Right ventricle myocardium superior (tissue), 1 donor: ENCODE measurements at regions not wholly inside any gene's neighbourhood (a gene's known extent, or its start where the extent isn't known, plus 50 kb on each side); places are given as distances from the start of the nearest gene placed in this dataset.

Experiments
- ATAC-seq: fragments of 200-7000 bp; cut with Tn5 transposase; one replicate; pipeline ENCODE4 v1.9.1; 2020; ENCODE audit warnings: mild to moderate bottlenecking; ENCODE audit not compliant: poor library complexity
- DNase-seq: peaks from one replicate; pipeline ENCODE4 v3.0.0-alpha.2; 2020
- intact Hi-C: fragments of 100-400 bp; cut with DNase I; formaldehyde crosslinking; loops from one replicate; pipeline ENCODE4 v1.11.2; 2022
- donor health status: DM: no; HTN: yes; CAD: no; lungs with severe emphysema.

DNA sequence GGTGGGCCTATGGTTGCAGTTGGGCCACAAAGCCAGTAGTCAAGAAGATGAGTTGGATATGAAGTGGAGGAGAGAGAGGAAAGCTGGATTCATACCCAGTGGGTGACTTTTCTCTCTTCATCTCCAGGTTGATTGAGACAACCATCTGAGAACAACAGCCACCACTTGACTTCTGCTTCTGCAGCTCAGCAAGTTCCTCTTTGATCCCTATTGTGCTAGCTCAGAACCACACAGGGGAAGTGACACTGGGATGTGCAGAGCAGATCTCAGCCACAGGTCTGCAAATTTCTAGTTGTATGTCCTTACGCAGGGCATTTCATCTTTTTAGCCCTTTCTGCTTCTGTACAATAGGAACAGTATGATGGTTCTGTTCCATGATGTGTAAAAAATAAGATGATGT lies 459.2 kb upstream of the ARRDC4 start:
- intact Hi-C loops = no loop called here
- DNase-seq (no peak), ATAC-seq (no peak)

DNA sequence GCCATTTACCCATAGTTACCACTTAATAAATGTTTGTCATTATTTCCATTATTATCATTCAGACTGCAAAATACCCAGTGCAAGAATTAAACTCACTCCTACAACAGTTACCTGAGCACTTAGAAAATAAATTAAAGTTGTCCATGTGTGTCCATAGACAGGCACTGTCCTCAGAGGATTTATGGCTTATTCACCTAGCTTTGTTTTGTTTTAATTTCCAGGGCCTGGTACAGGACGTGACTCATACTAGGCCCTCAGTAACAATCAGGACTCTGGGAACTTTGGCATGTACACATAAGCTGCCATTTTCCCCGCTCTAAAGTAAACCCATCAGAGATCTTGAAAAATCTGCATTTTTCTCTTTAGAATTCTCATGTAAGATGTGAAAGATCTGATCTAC lies 458.5 kb upstream of the ARRDC4 start:
- intact Hi-C loops = no loop called here
- ATAC-seq = no peak
- DNase-seq = no peak

DNA sequence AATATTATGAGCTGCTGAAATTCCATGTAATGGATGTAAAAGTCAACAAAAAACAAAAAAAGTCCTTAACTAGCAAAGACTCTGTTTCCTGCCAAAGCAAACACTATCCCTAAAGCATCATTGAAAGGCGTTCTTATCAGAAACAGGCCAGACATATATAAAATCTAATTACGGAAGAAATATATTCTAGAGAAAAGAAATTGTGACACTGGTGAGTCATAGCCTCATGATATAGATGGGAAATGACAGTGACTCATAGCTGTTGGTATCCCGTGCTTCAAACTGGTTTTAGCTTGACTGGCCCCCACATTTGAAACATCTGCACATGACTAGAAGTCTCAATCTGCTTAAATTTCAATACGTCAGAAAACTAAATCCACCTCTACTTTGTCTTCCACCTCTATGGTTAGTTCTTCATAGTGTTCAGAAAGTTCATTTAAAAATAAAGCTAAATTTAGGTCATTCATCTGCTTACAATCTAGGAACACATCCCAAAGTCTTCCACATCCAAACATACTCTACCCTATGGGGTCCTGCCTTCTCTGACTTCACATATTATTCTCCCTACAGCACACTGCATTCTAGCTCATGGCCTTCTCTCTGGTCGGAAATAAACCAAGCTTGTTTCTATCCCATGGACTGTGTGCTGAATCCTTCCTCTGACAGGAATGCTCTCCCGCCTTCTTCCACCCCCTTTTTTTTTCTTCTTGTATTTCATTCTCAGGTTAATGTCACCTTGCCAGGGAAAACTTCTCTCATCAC lies 456.3 kb upstream of the ARRDC4 start:
- DNase-seq = no peak
- intact Hi-C loops = no loop called here
- no peak for ATAC-seq

DNA sequence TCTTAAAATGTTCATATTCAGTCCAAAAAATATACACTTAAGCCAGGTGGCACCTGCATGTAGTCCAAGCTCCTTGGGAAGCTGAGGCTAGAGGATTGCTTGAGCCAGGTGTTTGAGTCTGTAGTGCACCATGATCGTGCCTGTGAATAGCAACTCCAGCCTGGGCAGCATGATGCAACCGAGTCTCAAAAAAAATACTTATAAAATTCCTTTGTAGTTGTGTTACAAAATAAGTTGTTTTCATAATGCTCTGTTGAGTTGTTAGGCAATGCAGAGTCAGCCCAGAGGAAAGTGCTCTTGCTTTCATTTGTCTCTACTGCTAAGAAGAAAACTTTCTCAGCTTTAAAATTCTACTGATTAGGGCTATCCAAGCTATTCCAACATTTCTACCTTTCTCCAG lies 442.8 kb upstream of the ARRDC4 start:
- no peak for ATAC-seq
- DNase-seq = no peak
- intact Hi-C loops = no loop called here

DNA sequence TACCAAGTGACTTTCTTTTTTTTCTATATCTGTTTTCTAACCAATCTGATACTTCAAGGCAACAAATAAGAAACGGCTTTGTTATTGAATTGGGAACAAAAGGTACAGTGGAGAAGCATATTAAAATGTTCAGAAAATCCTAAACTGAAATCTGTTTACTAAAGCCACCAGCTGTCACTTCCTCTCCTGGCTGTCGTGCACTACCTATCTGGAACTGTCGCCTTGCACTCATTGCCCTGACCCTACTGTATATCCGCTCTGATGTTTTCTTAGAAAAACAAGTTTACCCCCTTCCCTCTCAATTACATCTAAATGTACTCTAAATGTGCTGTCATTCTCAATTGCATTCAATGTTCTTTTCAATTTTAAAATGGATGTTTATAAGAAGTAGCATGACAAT lies 439.8 kb upstream of the ARRDC4 start:
- ATAC-seq (no peak), DNase-seq (no peak)
- intact Hi-C loops = no loop called here

DNA sequence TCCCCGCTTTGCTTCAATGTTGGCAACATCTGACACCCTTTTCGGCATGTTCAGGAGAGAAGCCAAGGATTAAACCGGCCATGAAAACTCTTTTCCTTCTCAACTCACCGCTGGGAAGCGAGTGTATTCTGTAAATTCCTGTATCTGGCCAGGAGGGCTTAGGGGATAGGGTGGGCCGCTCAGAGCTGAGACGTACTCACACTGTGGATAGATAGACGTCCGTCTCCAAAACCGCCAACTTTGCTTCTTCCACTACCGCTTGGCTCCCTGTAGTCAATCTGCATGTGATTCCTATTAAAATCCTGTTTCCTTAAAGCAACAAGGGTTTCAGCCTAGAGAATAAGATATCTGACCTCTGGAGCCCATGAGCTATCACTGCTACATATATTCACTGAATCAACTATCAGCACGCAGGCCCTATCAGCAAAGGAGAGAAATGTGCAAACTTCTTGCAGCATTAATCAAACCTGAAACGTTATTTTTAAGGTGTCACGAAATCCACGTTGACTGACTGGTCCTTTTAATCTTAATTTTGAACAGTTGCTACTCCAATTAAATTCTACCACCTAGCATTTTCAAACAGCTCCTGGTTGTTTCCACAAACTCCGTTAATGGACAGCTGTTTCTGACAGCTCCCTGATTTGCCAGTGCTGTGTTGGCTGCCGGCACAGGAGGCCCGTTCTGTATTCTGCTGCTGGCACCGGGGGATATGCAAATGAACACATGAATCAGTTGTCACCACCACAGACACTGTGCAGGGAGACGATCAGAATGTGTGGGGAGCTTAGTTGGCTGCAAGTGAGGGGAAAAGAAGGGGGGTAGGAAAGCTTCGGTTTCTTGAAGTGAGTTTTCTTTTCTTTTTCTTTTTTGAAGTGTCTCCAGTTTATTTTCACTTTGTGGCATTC lies 438.9 kb upstream of the ARRDC4 start:
- intact Hi-C loops = no loop called here
- peak; percentile 96 for ATAC-seq
- peak; percentile 67 for DNase-seq

DNA sequence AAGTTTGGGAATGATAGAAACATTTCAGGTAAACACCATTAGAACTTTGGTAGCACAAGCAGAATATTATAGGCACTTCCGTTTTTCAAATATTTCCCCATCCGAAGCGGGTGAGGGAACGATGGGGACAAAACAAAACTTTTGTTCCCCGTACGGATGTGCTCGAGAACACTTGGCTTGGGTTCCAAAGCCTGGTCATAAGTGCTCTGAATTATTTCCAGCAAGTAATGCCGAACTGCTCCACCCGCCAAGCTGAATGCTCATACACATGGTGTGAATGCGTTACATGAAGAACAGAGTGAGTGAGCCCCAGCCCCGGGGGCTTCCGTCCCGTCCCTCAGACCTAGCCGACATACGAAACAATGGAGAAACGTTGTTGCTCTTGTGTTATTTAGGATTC lies 438.2 kb upstream of the ARRDC4 start:
- ATAC-seq (peak; percentile 86), DNase-seq (no peak)
- intact Hi-C loops = no loop called here

DNA sequence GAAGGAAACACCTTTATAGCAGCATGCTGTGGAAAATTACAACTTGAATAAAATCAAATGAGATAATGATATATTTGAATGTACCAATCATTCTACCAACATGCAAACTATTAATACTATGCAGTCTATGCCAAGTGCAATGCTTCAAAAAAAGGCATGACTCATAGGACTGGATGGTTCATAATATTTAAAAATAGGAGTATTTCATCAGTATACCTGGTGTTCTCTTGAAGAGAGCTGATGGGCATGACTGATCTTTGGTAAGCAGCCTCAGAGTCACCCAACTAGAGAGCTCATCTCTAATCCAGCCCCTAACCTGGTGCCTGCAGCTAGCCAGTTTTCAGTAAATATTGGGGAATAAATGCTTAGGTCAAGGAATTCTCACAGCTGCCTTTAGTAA lies 434.7 kb upstream of the ARRDC4 start:
- DNase-seq (no peak), ATAC-seq (peak; percentile 22)
- intact Hi-C loops = no loop called here

DNA sequence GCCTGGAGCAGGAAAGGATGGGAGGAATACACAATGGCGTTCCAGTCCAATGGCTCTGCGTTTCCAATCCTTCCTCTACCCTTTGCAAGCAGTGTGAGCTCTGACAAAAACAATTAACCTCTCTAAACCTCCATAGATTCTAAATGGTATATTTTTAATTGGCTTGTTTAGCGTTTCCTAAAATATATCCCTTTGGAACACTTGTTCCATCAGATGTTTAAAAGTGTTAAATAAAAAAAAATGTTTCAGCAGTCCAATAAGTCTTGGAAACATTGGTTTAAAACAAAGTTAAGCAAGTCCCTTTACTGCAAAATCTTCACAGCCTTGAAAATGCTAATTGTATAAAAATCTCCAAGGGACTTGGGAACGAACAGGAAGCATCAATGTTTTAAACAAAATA lies 432.3 kb upstream of the ARRDC4 start:
- intact Hi-C loops = no loop called here
- ATAC-seq = no peak
- no peak for DNase-seq

DNA sequence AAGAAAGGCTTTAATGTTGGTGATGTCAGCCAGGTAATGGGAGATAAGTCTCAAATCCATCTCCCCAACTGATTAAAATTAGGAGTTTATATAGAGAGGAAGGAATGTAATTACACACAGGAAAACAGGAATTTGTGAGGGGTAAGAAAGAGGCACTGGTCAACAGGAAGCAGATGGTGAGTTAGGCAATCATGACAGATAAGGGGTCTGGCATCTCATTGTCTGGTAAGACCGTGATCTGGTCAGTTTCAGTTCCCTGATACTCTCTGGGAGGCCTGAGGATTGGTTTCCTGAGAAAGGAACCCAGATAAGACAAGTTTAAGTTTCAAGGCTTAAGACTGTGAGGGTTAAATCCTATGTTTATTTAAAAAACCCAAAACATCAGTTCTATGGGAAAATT lies 414.7 kb upstream of the ARRDC4 start:
- no peak for DNase-seq
- intact Hi-C loops = no loop called here
- ATAC-seq = no peak

DNA sequence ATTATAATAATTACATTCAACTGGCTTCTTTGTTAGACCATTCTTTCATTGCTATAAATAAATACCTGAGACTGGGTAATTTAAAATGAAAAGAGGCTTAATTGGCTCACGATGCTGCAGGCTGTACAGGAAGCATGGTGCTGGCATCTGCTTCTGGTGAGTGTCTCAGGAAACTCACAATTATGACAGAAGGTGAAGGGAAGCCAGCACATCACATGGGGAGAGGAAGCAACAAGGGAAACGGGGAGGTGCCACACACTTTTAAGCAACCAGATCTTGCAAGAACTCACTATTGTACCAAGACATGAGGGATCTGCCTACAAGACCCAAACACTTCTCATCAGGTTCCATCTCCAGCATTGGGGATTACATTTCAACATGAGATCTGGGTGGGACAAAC lies 413.1 kb upstream of the ARRDC4 start:
- no peak for ATAC-seq
- intact Hi-C loops = no loop called here
- DNase-seq = no peak

DNA sequence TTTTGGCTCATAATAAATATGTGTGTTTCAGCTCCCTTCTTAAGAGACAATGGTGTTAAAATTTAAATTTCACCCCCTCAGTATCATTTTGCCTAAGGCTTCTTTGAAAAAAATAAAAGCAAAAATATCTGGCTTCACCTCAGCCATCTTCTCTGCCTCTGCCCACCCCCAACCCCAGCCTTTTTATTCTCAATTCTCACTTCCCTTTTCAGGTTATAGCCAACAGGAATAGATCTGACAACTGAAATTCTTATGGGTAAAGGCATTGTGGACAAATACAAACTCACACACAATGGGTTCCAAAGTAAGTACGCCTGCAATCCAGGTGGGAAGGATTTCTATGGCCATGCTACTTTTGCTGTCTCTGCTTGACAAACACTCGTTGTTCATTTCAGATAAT lies 399.0 kb upstream of the ARRDC4 start:
- no peak for DNase-seq
- intact Hi-C loops = no loop called here
- ATAC-seq = no peak

DNA sequence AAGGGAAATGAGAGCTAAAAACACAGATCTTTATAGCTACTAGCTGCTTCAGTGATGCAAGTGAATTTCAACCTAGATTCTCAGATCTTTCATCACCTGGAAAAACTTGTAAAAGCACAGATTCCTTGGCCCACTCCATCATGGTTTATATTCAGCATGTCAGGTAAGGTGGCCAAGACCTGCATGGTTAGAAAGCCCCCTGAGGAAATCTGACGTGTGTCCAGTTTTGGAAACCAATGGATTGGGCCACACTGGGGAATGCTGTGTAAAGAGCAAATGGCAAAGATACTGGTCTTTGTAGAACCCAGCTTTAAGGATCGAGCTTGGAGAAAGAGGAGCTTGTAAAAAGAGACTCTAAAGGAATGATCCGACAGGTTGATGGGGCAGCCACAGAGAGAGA lies 397.0 kb upstream of the ARRDC4 start:
- ATAC-seq (no peak), DNase-seq (no peak)
- intact Hi-C loops = no loop called here

DNA sequence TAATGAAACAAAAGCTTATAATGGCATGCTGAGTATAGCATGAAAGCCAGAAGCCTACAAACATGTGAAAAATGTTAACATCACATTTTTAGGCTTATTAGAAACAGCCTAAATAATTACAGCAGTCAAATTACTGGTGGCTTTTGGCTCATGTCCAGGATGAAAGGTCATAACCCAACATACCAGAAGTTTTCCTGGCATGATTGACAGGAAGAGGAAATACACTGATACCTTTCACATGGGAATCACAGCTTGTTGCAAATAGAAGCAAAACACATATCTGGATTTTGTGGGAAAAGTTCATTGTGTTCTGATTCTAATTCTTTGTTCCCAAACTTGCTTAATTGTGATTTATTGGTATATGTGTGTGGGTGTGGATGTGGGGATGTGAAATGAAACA lies 393.5 kb upstream of the ARRDC4 start:
- ATAC-seq = no peak
- intact Hi-C loops = no loop called here
- DNase-seq = no peak

DNA sequence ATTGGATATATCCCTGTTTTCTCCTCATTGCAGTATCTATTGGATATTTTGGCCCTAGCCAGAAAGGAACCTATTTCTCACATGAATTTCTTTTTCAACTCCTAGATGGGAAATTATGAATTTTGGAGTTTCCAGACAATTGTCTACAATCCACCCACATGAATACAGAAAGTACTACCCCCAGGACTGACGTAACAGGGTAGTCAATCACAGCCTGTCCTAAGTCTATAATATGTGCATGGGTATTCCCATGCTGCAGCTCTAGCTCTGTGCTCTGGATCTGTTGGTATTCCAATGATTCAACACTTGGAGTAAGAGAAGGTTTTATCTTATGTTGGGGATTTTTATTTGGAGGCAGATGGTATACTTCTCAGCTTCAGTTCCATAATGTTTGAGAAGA lies 393.1 kb upstream of the ARRDC4 start:
- intact Hi-C loops = no loop called here
- no peak for ATAC-seq
- DNase-seq = no peak

DNA sequence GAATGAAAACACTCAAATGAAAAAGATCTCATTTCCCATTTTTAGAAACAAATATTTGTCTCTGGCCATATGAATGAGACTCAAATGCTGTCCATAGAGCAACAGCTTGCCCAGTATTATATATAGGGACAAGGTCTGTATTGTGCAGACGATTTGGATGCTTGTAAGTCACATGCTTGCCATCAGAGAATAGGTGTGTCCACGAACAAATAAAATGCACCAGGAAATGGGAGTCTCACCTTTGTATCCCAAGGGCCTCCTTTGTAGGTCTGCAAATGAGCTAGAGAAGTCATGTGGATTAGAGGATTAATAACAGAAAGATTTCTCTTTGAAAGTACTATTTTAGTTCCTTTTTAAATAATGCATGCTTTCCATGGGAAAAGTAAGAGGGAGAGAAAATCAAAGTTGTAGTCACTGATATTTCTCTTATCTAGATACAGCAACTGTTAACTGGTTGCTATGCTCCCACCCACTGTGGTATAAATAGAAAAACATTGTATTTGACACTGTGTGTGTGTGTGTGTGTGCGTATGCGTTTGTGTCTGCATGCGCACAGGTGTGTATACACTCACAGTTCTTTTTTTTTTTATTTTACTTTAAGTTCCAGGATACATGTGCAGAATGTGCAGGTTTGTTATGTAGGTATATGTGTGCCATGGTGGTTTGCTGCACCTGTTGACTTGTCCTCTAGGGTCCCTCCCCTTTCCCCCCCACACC lies 383.4 kb upstream of the ARRDC4 start:
- ATAC-seq (no peak), DNase-seq (no peak)
- intact Hi-C loops = no loop called here

DNA sequence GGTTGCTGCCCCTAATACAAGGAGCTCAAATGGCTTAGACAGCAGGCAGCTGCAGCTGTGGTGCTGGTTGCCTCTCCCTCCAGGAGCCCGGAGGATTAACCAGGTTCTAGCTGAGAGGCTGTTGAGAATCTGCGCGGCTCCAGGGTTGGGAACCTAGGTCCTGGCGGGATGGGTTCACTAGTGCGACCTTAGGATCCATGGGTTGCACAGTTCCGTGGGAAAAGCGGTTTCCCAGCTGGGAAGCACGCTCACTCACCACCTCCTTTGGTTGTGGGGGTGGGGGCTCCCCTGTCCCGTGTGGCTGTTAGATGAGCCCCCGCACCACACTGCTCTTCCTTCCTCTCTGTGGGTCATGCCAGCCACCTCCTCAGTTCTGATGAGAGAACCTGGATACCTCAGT lies 375.1 kb upstream of the ARRDC4 start:
- DNase-seq = no peak
- ATAC-seq = no peak
- intact Hi-C loops = no loop called here

DNA sequence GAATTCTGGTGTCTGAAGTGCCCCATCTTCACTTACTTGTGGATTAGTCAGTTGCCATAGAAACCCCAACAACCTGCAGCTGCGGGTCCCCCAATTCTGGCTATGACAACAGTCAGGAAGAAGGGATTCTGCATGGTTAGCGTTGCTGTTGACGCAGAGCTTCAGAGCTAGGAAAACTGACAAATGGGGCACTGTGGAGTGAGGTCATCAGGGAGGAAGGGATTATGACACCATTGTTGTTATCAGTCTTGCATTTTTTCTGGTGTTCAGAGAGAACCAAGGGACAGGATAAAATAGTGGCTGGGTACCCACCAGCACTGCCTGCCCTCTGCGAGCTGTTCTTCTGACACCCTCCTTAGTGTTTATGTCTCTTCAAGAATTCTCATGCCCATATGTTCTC lies 367.7 kb upstream of the ARRDC4 start:
- ATAC-seq = no peak
- DNase-seq = no peak
- intact Hi-C loops = no loop called here

DNA sequence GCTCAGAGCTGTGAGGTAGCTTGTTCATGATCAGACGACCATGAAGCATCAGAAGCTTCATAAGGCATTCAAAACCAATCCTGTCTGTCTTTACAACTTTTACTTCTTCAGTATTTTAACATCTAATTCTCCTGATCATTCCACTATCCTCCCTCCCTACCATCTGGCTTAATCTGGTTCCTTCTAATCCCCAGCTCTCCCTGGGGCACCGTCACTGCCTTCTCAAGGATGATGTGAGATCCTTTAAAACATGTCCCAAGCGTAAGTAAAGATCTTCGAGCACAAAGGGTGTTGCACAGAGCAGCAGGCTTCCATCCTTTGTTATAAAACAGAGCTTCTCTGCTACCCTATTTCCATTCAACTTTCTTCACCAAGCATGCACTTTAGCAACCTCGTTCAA lies 362.7 kb upstream of the ARRDC4 start:
- DNase-seq = no peak
- ATAC-seq = no peak
- intact Hi-C loops = no loop called here

DNA sequence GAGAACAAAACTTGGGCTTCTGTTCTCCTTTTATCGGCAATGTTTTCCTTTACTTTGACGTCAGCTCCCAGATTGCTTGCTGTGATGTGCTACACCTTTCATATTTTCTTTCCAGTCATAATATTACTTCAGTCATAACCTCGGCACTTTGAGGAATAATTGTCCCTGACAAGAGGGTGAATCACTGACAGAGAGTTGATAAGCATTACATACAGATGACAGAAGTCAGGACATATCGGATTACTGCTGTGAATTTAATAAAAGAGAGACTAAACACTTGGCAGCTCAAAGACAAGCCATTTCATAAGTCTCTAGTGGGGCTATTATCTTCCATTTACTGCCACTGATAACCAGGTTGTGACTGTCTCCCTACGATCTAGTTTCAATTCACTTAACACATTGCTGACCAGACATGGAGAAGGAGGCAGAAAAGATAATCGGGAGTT lies 362.1 kb upstream of the ARRDC4 start:
- DNase-seq (no peak), ATAC-seq (no peak)
- intact Hi-C loops = no loop called here
